Upper lobe of right lung (tissue), 1 donor: ENCODE measurements at regions not wholly inside any gene's neighbourhood (a gene's known extent, or its start where the extent isn't known, plus 50 kb on each side); places are given as distances from the start of the nearest gene placed in this dataset.

Experiments used
- ATAC-seq: fragments of 200-7000 bp; cut with Tn5 transposase; one replicate; pipeline ENCODE4 v1.9.1; 2020; ENCODE audit warnings: mild to moderate bottlenecking, moderate library complexity
- DNase-seq: peaks from one replicate; pipeline ENCODE4 v3.0.0-alpha.2; 2020
- H3K27ac ChIP-seq: fragments of 200-600 bp; one replicate; pipeline ENCODE4 v1.8.0; 2022
- H3K27me3 ChIP-seq: fragments of 200-600 bp; one replicate; pipeline ENCODE4 v1.8.0; 2022; ENCODE audit warnings: mild to moderate bottlenecking
- H3K36me3 ChIP-seq: fragments of 200-600 bp; one replicate; pipeline ENCODE4 v1.8.0; 2022
- H3K4me1 ChIP-seq: fragments of 200-600 bp; one replicate; pipeline ENCODE4 v1.8.0; 2022
- H3K4me3 ChIP-seq: fragments of 200-600 bp; one replicate; pipeline ENCODE4 v1.8.0; 2022; ENCODE audit warnings: mild to moderate bottlenecking
- H3K9me3 ChIP-seq: fragments of 200-600 bp; one replicate; pipeline ENCODE4 v1.8.0; 2022
- CTCF ChIP-seq: fragments of 200-600 bp; IDR thresholded peaks from one replicate; pipeline ENCODE4 v1.8.0; 2022; ENCODE audit warnings: antibody characterized with exemption
- intact Hi-C: fragments of 100-400 bp; cut with DNase I; formaldehyde crosslinking; loops from one replicate; pipeline ENCODE4 v1.11.0; 2022
- donor health status: DM: no; HTN: yes; CAD: no; lungs with severe emphysema.

- intact Hi-C loops = no loop called here
- DNase-seq (no peak), ATAC-seq (no peak)
- no peaks in the 10 kb centered on the region for H3K9me3 ChIP-seq
- no peak overlapping the region for H3K27ac ChIP-seq
- no peak overlapping the region for H3K4me3 ChIP-seq
- no peaks in the 10 kb centered on the region for H3K27me3 ChIP-seq
- no peak for TF ChIP-seq CTCF
- H3K36me3 ChIP-seq = no peaks in the 10 kb centered on the region
- no peaks in the 10 kb centered on the region for H3K4me1 ChIP-seq
Observed at GRCh38 chr9:82410306-82410705, 421.7 kb downstream of the SPATA31D1 start.

GRCh38 chr9:82410866-82411265 is 422.3 kb downstream of the SPATA31D1 start:
- ATAC-seq (no peak), DNase-seq (no peak)
- no peak overlapping the region for H3K4me3 ChIP-seq
- H3K4me1 ChIP-seq = no peaks in the 10 kb centered on the region
- H3K27me3 ChIP-seq = no peaks in the 10 kb centered on the region
- no peak for TF ChIP-seq CTCF
- intact Hi-C loops = no loop called here
- no peak overlapping the region for H3K27ac ChIP-seq
- no peaks in the 10 kb centered on the region for H3K9me3 ChIP-seq
- no peaks in the 10 kb centered on the region for H3K36me3 ChIP-seq

- ATAC-seq (no peak), DNase-seq (no peak)
- intact Hi-C loops = no loop called here
- no peak for TF ChIP-seq CTCF
- Histone ChIP-seq H3K4me3 (no peak overlapping the region), H3K36me3 (no peaks in the 10 kb centered on the region), H3K4me1 (no peaks in the 10 kb centered on the region), H3K9me3 (no peaks in the 10 kb centered on the region), H3K27me3 (no peaks in the 10 kb centered on the region), H3K27ac (no peak overlapping the region)
Observed at GRCh38 chr9:82412586-82413305, 424.2 kb downstream of the SPATA31D1 start.

GRCh38 chr9:82417501-82417900 is 428.9 kb downstream of the SPATA31D1 start:
- no peak for ATAC-seq
- DNase-seq = no peak
- H3K36me3 ChIP-seq = no peaks in the 10 kb centered on the region
- H3K27me3 ChIP-seq = no peaks in the 10 kb centered on the region
- no peaks in the 10 kb centered on the region for H3K9me3 ChIP-seq
- no peak overlapping the region for H3K27ac ChIP-seq
- H3K4me3 ChIP-seq = no peak overlapping the region
- intact Hi-C loops = no loop called here
- TF ChIP-seq CTCF = no peak
- no peaks in the 10 kb centered on the region for H3K4me1 ChIP-seq

- H3K4me3 ChIP-seq = no peak overlapping the region
- no peaks in the 10 kb centered on the region for H3K27me3 ChIP-seq
- no peaks in the 10 kb centered on the region for H3K4me1 ChIP-seq
- DNase-seq = no peak
- H3K36me3 ChIP-seq = no peaks in the 10 kb centered on the region
- TF ChIP-seq CTCF = no peak
- H3K9me3 ChIP-seq = no peaks in the 10 kb centered on the region
- H3K27ac ChIP-seq = no peak overlapping the region
- intact Hi-C loops = no loop called here
- peak; percentile 74 for ATAC-seq
Observed at GRCh38 chr9:82418334-82418733, 429.8 kb downstream of the SPATA31D1 start.
